A549 (cell line): ENCODE measurements at regions not wholly inside any gene's neighbourhood (a gene's known extent, or its start where the extent isn't known, plus 50 kb on each side); places are given as distances from the start of the nearest gene placed in this dataset.

Experiments
- ATAC-seq, 2 experiments: fragments of 200-7000 bp in 1 of 2; fragments of >200 bp in 1 of 2; cut with Nextera tagmentation in 1 of 2; cut with Tn5 transposase in 1 of 2; 3 replicates each; pipeline versions ENCODE4 v1.8.0 to v1.9.1; 2018 to 2020; ENCODE audit warnings: mild to moderate bottlenecking in 1 of 2, moderate library complexity in 1 of 2
- CTCF ChIA-PET: fragments of 300-600 bp; sonication (Branson Sonifier 250); formaldehyde crosslinking; extraction: SDS; loops from one replicate; lab custom pipeline; 2021; ENCODE audit warnings: antibody characterized with exemption, inconsistent platforms; lab: Yijun Ruan, JAX
- POLR2A ChIA-PET: fragments of 350-600 bp; formaldehyde crosslinking; extraction: SDS; loops from one replicate; lab custom pipeline; 2021; ENCODE audit warnings: antibody characterized with exemption, inconsistent platforms; lab: Yijun Ruan, JAX
- DNase-seq, 2 experiments: peaks; one replicate each; pipeline versions ENCODE4 v3.0.0 to v3.0.0-alpha.2; 2011 to 2016; ENCODE audit warnings: low read depth in 1 of 2, low spot score in 1 of 2
- FAIRE-seq: peaks from 2 replicates; lab custom pipeline; 2011; peaks lifted over from hg19 to GRCh38; lab: Jason Lieb, UNC
- H3K27ac ChIP-seq, 2 experiments: fragments of >200 bp; sonication (Bioruptor Twin); formaldehyde crosslinking; 3 replicates each; pipeline ENCODE4 v1.5.1; 2016 to 2017
- H3K4me1 ChIP-seq: fragments of >200 bp; sonication (Bioruptor Twin); formaldehyde crosslinking; 3 replicates; pipeline ENCODE4 v1.6.1; 2016
- H3K4me2 ChIP-seq: fragments of >200 bp; sonication (Bioruptor Twin); formaldehyde crosslinking; 3 replicates; pipeline ENCODE4 v1.6.1; 2016
- H3K4me3 ChIP-seq: fragments of >200 bp; sonication (Bioruptor Twin); formaldehyde crosslinking; 3 replicates; pipeline ENCODE4 v1.5.1; 2016
- H3K9me3 ChIP-seq: fragments of >200 bp; sonication (Bioruptor Twin); formaldehyde crosslinking; 3 replicates; pipeline ENCODE4 v1.6.1; 2016
- BHLHE40 ChIP-seq: IDR thresholded peaks from 2 replicates; pipeline ENCODE4 v1.6.1; 2012; ENCODE audit warnings: low read depth, low read length, inconsistent platforms
- CBX8 ChIP-seq: fragments of 200-600 bp; sonication (generic); IDR thresholded peaks from 2 replicates; pipeline ENCODE4 v1.6.1; 2016
- CHD4 ChIP-seq: fragments of 200-600 bp; sonication (generic); IDR thresholded peaks from 2 replicates; pipeline ENCODE4 v1.6.1; 2016; ENCODE audit warnings: antibody characterized with exemption, mild to moderate bottlenecking, borderline replicate concordance
- EHMT2 ChIP-seq: fragments of 200-600 bp; sonication (generic); IDR thresholded peaks from 2 replicates; pipeline ENCODE4 v1.6.1; 2016; ENCODE audit warnings: antibody characterized with exemption, low read depth, mild to moderate bottlenecking, moderate library complexity
- EP300 ChIP-seq, 2 experiments: fragments of >200 bp; sonication (Bioruptor Twin); formaldehyde crosslinking; IDR thresholded peaks; 2 replicates in 1 of 2; 3 replicates in 1 of 2; pipeline ENCODE4 v1.6.1; 2016 to 2017
- GATA3 ChIP-seq: IDR thresholded peaks from 2 replicates; pipeline ENCODE4 v1.6.1; 2012; ENCODE audit warnings: borderline replicate concordance
- HDAC2 ChIP-seq: fragments of 200-600 bp; sonication (generic); IDR thresholded peaks from 2 replicates; pipeline ENCODE4 v1.6.1; 2016
- HOXB13 ChIP-seq: fragments of 250-450 bp; sonication (Bioruptor Pico); IDR thresholded peaks from 2 replicates; pipeline ENCODE4 v1.5.0; 2020; ENCODE audit warnings: low read depth, mild to moderate bottlenecking, moderate library complexity
- KDM1A ChIP-seq: fragments of 200-600 bp; sonication (generic); IDR thresholded peaks from 2 replicates; pipeline ENCODE4 v1.6.1; 2016; ENCODE audit warnings: low read depth, mild to moderate bottlenecking
- MAFK ChIP-seq: fragments of 450-650 bp; IDR thresholded peaks from 2 replicates; pipeline ENCODE4 v1.6.1; 2014; ENCODE audit not compliant: partially characterized antibody
- MYC ChIP-seq: IDR thresholded peaks from 2 replicates; pipeline ENCODE4 v1.6.1; 2012; ENCODE audit warnings: mild to moderate bottlenecking, inconsistent platforms, low read length, improper control_type of control experiment, borderline replicate concordance
- NR3C1 ChIP-seq: fragments of >200 bp; sonication (Bioruptor Twin); formaldehyde crosslinking; IDR thresholded peaks from 3 replicates; pipeline ENCODE4 v1.6.1; 2017
- RAD21 ChIP-seq, 2 experiments: fragments of >200 bp in 1 of 2; sonication (Bioruptor Twin) in 1 of 2; formaldehyde crosslinking in 1 of 2; IDR thresholded peaks in 1 of 2; conservative IDR thresholded peaks in 1 of 2; 2 replicates in 1 of 2; 3 replicates in 1 of 2; pipeline ENCODE4 v1.6.1; 2012 to 2018; ENCODE audit warnings: inconsistent platforms in 1 of 2
- RARB ChIP-seq: fragments of 250-450 bp; sonication (Bioruptor Pico); IDR thresholded peaks from 2 replicates; pipeline ENCODE4 v1.8.0; 2021; ENCODE audit warnings: mild to moderate bottlenecking, moderate library complexity
- RFX5 ChIP-seq: fragments of 450-650 bp; IDR thresholded peaks from 2 replicates; pipeline ENCODE4 v1.7.1; 2014; ENCODE audit warnings: antibody characterized with exemption, mild to moderate bottlenecking, moderate library complexity
- RNF2 ChIP-seq: fragments of 200-600 bp; sonication (generic); IDR thresholded peaks from 2 replicates; pipeline ENCODE4 v1.6.1; 2016; ENCODE audit warnings: low read depth, mild to moderate bottlenecking, antibody characterized with exemption, moderate library complexity, borderline replicate concordance
- ZC3H11A ChIP-seq: fragments of 450-650 bp; IDR thresholded peaks from 2 replicates; pipeline ENCODE4 v1.6.1; 2014; ENCODE audit warnings: antibody characterized with exemption, mild to moderate bottlenecking
- ZSCAN20 ChIP-seq: fragments of 250-450 bp; sonication (Bioruptor Pico); IDR thresholded peaks from 2 replicates; pipeline ENCODE4 v1.8.0; 2022; ENCODE audit warnings: mild to moderate bottlenecking, moderate library complexity
- WGBS: methylation state at CpG from one replicate; pipeline ENCODE4 v1.1.6; 2017; ENCODE audit errors: missing lambda C conversion rate; 5-methylcytosine and 5-hydroxymethylcytosine counted together
- TF ChIP-seq, protein P1 (sequence below): IDR thresholded peaks from 2 replicates; pipeline ENCODE4 v1.6.1; 2012
- TF ChIP-seq, protein P2 (sequence below): fragments of >200 bp; sonication (Bioruptor Twin); formaldehyde crosslinking; IDR thresholded peaks from 3 replicates; pipeline ENCODE4 v1.5.1; 2016
- TF ChIP-seq, protein P3 (sequence below): fragments of >200 bp; sonication (Bioruptor Twin); formaldehyde crosslinking; IDR thresholded peaks from 3 replicates; pipeline ENCODE4 v1.6.1; 2016
- TF ChIP-seq, protein P4 (sequence below): IDR thresholded peaks from 2 replicates; pipeline ENCODE4 v1.6.1; 2012

DNA sequence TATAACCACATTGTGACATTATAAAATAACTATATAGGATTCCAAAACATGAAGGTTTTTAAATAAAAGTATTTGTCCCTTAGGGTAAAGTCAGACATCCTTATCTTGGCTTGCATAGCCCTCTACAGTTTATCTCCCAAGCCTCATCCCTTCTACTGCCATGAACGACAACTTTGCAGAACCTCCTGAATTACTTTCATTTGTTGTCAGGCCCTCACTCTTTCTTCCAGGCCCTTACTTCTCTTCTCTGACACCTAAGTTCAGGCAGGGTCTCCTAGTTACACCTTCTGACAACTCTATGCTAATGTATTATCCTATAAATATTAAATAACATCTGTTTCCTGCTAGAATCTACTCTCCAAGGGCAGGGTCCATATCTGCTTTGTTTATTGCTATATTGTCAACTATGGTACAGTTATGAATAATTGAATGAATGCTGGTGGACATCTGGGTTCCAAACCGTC is 115.7 kb upstream of the MDM1 start (continued):
- no peak for TF ChIP-seq CHD4
- no peak for TF ChIP-seq EHMT2
- TF ChIP-seq RAD21 (conservative IDR thresholded peaks at IDR 0.05 in 1 of 2, IDR thresholded peaks at IDR 0.05 in 1 of 2): no peak
- TF ChIP-seq EP300 (IDR thresholded peaks at IDR 0.05): no peak

DNA sequence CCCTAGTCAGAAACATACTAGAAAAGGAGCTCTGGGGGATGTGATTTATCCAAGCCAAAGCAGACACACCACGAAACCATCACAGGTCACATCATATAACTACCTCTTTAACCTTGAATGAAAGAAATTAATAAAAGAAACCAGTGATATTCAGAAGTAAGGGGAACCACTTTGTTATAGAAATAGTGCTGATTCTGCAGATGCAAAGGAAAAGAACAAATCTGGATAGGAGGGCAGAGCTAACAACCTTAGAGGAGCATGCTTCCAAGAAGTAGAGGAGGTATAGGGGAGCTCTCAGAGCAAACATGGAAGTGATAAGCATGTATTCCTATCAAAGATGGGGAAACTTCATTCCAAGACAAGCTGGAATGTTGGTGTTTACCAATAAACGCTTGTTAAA is 117.0 kb upstream of the MDM1 start:
- Histone ChIP-seq H3K9me3 (peaks cover 5% of the 10 kb centered on the region; the same call in 1 of the 3 replicates), H3K4me2 (no peak overlapping the region), H3K4me1 (no peaks in the 10 kb centered on the region), H3K27ac (no peak overlapping the region), H3K4me3 (no peak overlapping the region)
- DNase-seq: no peak
- no peak for FAIRE-seq
- ChIA-PET CTCF (interaction anchor here (0.6 kb wide), 1 partner anchor 43 kb away, joined by 3 read pairs; no protein-coding TSS in a partner anchor), POLR2A (no interaction called here)
- 40% methylated on average over 2 of the region's 2 CpGs for WGBS
- TF ChIP-seq HOXB13 (CRISPR knock-in tag): no peak
- peak; percentile 62 for TF ChIP-seq MAFK
- no peak for ATAC-seq

DNA sequence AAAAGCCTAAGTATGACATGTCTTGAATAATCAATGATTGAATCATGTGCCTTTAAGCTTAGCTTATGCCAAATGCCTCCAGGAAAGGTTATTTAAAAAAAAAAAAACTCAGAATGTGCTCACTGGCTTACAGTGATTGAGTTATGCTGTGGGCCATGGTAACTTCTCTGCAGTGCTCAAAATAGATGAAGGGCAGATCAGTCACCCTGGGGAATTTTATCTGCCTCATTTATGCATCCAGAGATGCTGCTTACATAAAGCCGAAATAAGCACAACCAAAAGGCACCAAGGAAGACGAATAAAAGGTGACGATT is 118.7 kb upstream of the MDM1 start:
- POLR2A ChIA-PET: no interaction called here
- CTCF ChIA-PET: no interaction called here
- TF ChIP-seq RARB (CRISPR knock-in tag): no peak
- TF ChIP-seq, protein P1, sequence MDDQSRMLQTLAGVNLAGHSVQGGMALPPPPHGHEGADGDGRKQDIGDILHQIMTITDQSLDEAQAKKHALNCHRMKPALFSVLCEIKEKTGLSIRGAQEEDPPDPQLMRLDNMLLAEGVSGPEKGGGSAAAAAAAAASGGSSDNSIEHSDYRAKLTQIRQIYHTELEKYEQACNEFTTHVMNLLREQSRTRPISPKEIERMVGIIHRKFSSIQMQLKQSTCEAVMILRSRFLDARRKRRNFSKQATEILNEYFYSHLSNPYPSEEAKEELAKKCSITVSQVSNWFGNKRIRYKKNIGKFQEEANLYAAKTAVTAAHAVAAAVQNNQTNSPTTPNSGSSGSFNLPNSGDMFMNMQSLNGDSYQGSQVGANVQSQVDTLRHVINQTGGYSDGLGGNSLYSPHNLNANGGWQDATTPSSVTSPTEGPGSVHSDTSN: no peak
- TF ChIP-seq KDM1A: no peak
- TF ChIP-seq MAFK: no peak
- no peak for TF ChIP-seq EHMT2
- TF ChIP-seq CBX8: no peak
- no peak for TF ChIP-seq ZSCAN20 (CRISPR knock-in tag)
- TF ChIP-seq, protein P2, sequence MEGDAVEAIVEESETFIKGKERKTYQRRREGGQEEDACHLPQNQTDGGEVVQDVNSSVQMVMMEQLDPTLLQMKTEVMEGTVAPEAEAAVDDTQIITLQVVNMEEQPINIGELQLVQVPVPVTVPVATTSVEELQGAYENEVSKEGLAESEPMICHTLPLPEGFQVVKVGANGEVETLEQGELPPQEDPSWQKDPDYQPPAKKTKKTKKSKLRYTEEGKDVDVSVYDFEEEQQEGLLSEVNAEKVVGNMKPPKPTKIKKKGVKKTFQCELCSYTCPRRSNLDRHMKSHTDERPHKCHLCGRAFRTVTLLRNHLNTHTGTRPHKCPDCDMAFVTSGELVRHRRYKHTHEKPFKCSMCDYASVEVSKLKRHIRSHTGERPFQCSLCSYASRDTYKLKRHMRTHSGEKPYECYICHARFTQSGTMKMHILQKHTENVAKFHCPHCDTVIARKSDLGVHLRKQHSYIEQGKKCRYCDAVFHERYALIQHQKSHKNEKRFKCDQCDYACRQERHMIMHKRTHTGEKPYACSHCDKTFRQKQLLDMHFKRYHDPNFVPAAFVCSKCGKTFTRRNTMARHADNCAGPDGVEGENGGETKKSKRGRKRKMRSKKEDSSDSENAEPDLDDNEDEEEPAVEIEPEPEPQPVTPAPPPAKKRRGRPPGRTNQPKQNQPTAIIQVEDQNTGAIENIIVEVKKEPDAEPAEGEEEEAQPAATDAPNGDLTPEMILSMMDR: no peak
- TF ChIP-seq, protein P3, sequence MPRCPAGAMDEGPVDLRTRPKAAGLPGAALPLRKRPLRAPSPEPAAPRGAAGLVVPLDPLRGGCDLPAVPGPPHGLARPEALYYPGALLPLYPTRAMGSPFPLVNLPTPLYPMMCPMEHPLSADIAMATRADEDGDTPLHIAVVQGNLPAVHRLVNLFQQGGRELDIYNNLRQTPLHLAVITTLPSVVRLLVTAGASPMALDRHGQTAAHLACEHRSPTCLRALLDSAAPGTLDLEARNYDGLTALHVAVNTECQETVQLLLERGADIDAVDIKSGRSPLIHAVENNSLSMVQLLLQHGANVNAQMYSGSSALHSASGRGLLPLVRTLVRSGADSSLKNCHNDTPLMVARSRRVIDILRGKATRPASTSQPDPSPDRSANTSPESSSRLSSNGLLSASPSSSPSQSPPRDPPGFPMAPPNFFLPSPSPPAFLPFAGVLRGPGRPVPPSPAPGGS: no peak
- no peak for TF ChIP-seq RNF2
- TF ChIP-seq MYC: no peak
- TF ChIP-seq, protein P4, sequence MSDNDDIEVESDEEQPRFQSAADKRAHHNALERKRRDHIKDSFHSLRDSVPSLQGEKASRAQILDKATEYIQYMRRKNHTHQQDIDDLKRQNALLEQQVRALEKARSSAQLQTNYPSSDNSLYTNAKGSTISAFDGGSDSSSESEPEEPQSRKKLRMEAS: no peak
- no peak for TF ChIP-seq GATA3
- TF ChIP-seq NR3C1: no peak
- TF ChIP-seq BHLHE40: no peak
- TF ChIP-seq HDAC2: no peak
- TF ChIP-seq ZC3H11A: no peak
- no peak for TF ChIP-seq RFX5
- no peak overlapping the region for H3K4me3 ChIP-seq
- DNase-seq (no peak), FAIRE-seq (no peak), ATAC-seq (no peak)
- H3K27ac ChIP-seq: no peak overlapping the region
- no peak overlapping the region for H3K4me2 ChIP-seq
- WGBS: 77% methylated on average over 3 of the region's 3 CpGs
- H3K9me3 ChIP-seq: no peaks in the 10 kb centered on the region
- H3K4me1 ChIP-seq: no peaks in the 10 kb centered on the region
